Neural cell (in vitro differentiated cells): ENCODE measurements at regions not wholly inside any gene's neighbourhood (a gene's known extent, or its start where the extent isn't known, plus 50 kb on each side); places are given as distances from the start of the nearest gene placed in this dataset.

Source experiments
- H2AFZ ChIP-seq: fragments of 200-600, 300-800 bp; sonication (generic), shearing (Covaris generic); 2 replicates; pipeline ENCODE4 v1.6.0; 2014; ENCODE audit warnings: low read depth, mild to moderate bottlenecking, antibody characterized with exemption, low read length, moderate library complexity
- H3F3A ChIP-seq: fragments of 200-600 bp; shearing (Covaris generic); 2 replicates; pipeline ENCODE4 v1.6.1; 2016; ENCODE audit warnings: mild to moderate bottlenecking, moderate library complexity, mixed read lengths, antibody characterized with exemption, low read length; ENCODE audit not compliant: insufficient read depth, poor library complexity, severe bottlenecking
- H3K27ac ChIP-seq: fragments of 200-600, 300-800 bp; sonication (generic), shearing (Covaris generic); 2 replicates; pipeline ENCODE4 v1.5.1; 2014; ENCODE audit warnings: mild to moderate bottlenecking, low read length, moderate library complexity
- H3K27me3 ChIP-seq: fragments of 300-800, 200-600 bp; sonication (generic), shearing (Covaris generic); 2 replicates; pipeline ENCODE4 v1.6.0; 2014; ENCODE audit warnings: mild to moderate bottlenecking, low read depth, low read length, moderate library complexity; ENCODE audit not compliant: insufficient read depth
- H3K36me3 ChIP-seq: fragments of 300-800, 200-600 bp; sonication (generic), shearing (Covaris generic); 2 replicates; pipeline ENCODE4 v1.5.1; 2014; ENCODE audit warnings: mild to moderate bottlenecking, antibody characterized with exemption, low read length, moderate library complexity; ENCODE audit not compliant: insufficient read depth
- H3K4me2 ChIP-seq: fragments of 300-800, 200-600 bp; sonication (generic), shearing (Covaris generic); 2 replicates; pipeline ENCODE4 v1.6.0; 2014; ENCODE audit warnings: mild to moderate bottlenecking, low read length
- H3K4me3 ChIP-seq: fragments of 300-800, 200-600 bp; sonication (generic), shearing (Covaris generic); 2 replicates; pipeline ENCODE4 v1.5.1; 2014; ENCODE audit warnings: mild to moderate bottlenecking, low read length, moderate library complexity
- H3K79me2 ChIP-seq: fragments of 200-600 bp; shearing (Covaris generic); replicated peaks from 2 replicates; pipeline ENCODE4 v1.6.0; 2014; ENCODE audit warnings: mild to moderate bottlenecking, low read length, moderate library complexity; ENCODE audit not compliant: insufficient read depth
- H3K9ac ChIP-seq: fragments of 300-800, 200-600 bp; sonication (generic), shearing (Covaris generic); 2 replicates; pipeline ENCODE4 v1.6.1; 2016; ENCODE audit warnings: mild to moderate bottlenecking, low read length, mixed read lengths
- H3K9me2 ChIP-seq: fragments of 200-600 bp; shearing (Covaris generic); 2 replicates; pipeline ENCODE4 v1.6.1; 2016; ENCODE audit warnings: mild to moderate bottlenecking, low read length, mixed read lengths; ENCODE audit not compliant: insufficient read depth
- H3K9me3 ChIP-seq: fragments of 200-600, 300-800 bp; sonication (generic), shearing (Covaris generic); 2 replicates; pipeline ENCODE4 v1.6.1; 2016; ENCODE audit warnings: mild to moderate bottlenecking, mixed run types, low read length, moderate library complexity, mixed read lengths
- H4K20me1 ChIP-seq: fragments of 200-600 bp; shearing (Covaris generic); 2 replicates; pipeline ENCODE4 v1.6.1; 2016; ENCODE audit warnings: mild to moderate bottlenecking, mixed run types; ENCODE audit not compliant: insufficient read depth
- CTCF ChIP-seq: fragments of 450-650 bp; IDR thresholded peaks from 2 replicates; pipeline ENCODE4 v1.5.1; 2014; ENCODE audit warnings: antibody characterized with exemption, mild to moderate bottlenecking, moderate library complexity; ENCODE audit not compliant: poor library complexity, severe bottlenecking
- EP300 ChIP-seq: fragments of 450-650 bp; conservative IDR thresholded peaks from 2 replicates; pipeline ENCODE4 v1.6.1; 2014; ENCODE audit warnings: antibody characterized with exemption, mild to moderate bottlenecking, moderate library complexity; ENCODE audit not compliant: poor library complexity, severe bottlenecking
- EZH2 ChIP-seq: fragments of 200-600, 300-800 bp; shearing (Covaris generic), sonication (generic); IDR thresholded peaks from 2 replicates; pipeline ENCODE4 v1.6.1; 2014; ENCODE audit warnings: antibody characterized with exemption, low read length, borderline replicate concordance, mild to moderate bottlenecking; ENCODE audit not compliant: insufficient read depth, poor library complexity, severe bottlenecking
- MXI1 ChIP-seq: fragments of 450-650 bp; conservative IDR thresholded peaks from 2 replicates; pipeline ENCODE4 v1.6.1; 2014; ENCODE audit warnings: antibody characterized with exemption, mild to moderate bottlenecking; ENCODE audit not compliant: poor library complexity, severe bottlenecking
- POLR2AphosphoS5 ChIP-seq: IDR thresholded peaks from 2 replicates; pipeline ENCODE4 v1.6.1; 2012
- RAD21 ChIP-seq: fragments of 450-650 bp; conservative IDR thresholded peaks from 2 replicates; pipeline ENCODE4 v1.6.1; 2014; ENCODE audit warnings: antibody characterized with exemption, mild to moderate bottlenecking, moderate library complexity
- REST ChIP-seq: IDR thresholded peaks from 2 replicates; pipeline ENCODE4 v1.6.1; 2012; ENCODE audit warnings: borderline replicate concordance
- SMC3 ChIP-seq: fragments of 450-650 bp; conservative IDR thresholded peaks from 2 replicates; pipeline ENCODE4 v1.6.1; 2014; ENCODE audit warnings: antibody characterized with exemption, mild to moderate bottlenecking, moderate library complexity; ENCODE audit not compliant: poor library complexity
- TAF1 ChIP-seq: IDR thresholded peaks from 2 replicates; pipeline ENCODE4 v1.6.1; 2012; ENCODE audit warnings: low read depth

- Histone ChIP-seq H3K27me3 (no peaks in the 10 kb centered on the region), H3K9me3 (no peaks in the 10 kb centered on the region)
Observed at GRCh38 chrX:20519146-20519545, 252.4 kb upstream of the RPS6KA3 start.

GRCh38 chrX:20517565-20517964 is 250.9 kb upstream of the RPS6KA3 start:
- Histone ChIP-seq H3K9ac (no peak overlapping the region), H2AFZ (no peak overlapping the region), H3K9me3 (no peaks in the 10 kb centered on the region), H3K27me3 (no peaks in the 10 kb centered on the region), H3F3A (no peaks in the 10 kb centered on the region), H3K79me2 (no peaks in the 10 kb centered on the region), H3K9me2 (no peaks in the 10 kb centered on the region), H3K27ac (no peak overlapping the region), H4K20me1 (no peaks in the 10 kb centered on the region), H3K36me3 (no peaks in the 10 kb centered on the region), H3K4me3 (no peak overlapping the region), H3K4me2 (no peak overlapping the region)
- TF ChIP-seq MXI1, result no peak
- TF ChIP-seq RAD21, result no peak
- TF ChIP-seq REST, result no peak
- no peak for TF ChIP-seq EP300
- no peak for TF ChIP-seq SMC3
- TF ChIP-seq POLR2AphosphoS5, result no peak
- no peak for TF ChIP-seq TAF1
- no peak for TF ChIP-seq EZH2

More at GRCh38 chrX:20519146-20519545, 252.4 kb upstream of the RPS6KA3 start:
- Histone ChIP-seq H3K4me2 (no peak overlapping the region), H3K9ac (no peak overlapping the region), H3K9me2 (no peaks in the 10 kb centered on the region), H3K36me3 (no peaks in the 10 kb centered on the region), H3K79me2 (no peaks in the 10 kb centered on the region), H2AFZ (no peak overlapping the region), H3K27ac (no peak overlapping the region), H3F3A (no peaks in the 10 kb centered on the region), H4K20me1 (no peaks in the 10 kb centered on the region), H3K4me3 (no peak overlapping the region)
- no peak for TF ChIP-seq SMC3
- no peak for TF ChIP-seq POLR2AphosphoS5
- TF ChIP-seq REST, result no peak
- no peak for TF ChIP-seq EP300
- no peak for TF ChIP-seq MXI1
- no peak for TF ChIP-seq RAD21
- no peak for TF ChIP-seq EZH2
- TF ChIP-seq CTCF, result no peak
- no peak for TF ChIP-seq TAF1
